ENCODE measurements at regions not wholly inside any gene's neighbourhood (a gene's known extent, or its start where the extent isn't known, plus 50 kb on each side); places are given as distances from the start of the nearest gene placed in this dataset.

- no peak for TF ChIP-seq ZNF274 (IDR thresholded peaks at IDR 0.05; ENCODE audit: low read depth, low read length)
- TF ChIP-seq SUZ12 (IDR thresholded peaks at IDR 0.05; ENCODE audit: extremely low read depth, insufficient read depth, insufficient read length), result no peak
Measured at GRCh38 chr14:96953087-96953874, 156.1 kb downstream of the VRK1 start.
